ENCODE measurements at regions not wholly inside any gene's neighbourhood (a gene's known extent, or its start where the extent isn't known, plus 50 kb on each side); places are given as distances from the start of the nearest gene placed in this dataset.

DNA sequence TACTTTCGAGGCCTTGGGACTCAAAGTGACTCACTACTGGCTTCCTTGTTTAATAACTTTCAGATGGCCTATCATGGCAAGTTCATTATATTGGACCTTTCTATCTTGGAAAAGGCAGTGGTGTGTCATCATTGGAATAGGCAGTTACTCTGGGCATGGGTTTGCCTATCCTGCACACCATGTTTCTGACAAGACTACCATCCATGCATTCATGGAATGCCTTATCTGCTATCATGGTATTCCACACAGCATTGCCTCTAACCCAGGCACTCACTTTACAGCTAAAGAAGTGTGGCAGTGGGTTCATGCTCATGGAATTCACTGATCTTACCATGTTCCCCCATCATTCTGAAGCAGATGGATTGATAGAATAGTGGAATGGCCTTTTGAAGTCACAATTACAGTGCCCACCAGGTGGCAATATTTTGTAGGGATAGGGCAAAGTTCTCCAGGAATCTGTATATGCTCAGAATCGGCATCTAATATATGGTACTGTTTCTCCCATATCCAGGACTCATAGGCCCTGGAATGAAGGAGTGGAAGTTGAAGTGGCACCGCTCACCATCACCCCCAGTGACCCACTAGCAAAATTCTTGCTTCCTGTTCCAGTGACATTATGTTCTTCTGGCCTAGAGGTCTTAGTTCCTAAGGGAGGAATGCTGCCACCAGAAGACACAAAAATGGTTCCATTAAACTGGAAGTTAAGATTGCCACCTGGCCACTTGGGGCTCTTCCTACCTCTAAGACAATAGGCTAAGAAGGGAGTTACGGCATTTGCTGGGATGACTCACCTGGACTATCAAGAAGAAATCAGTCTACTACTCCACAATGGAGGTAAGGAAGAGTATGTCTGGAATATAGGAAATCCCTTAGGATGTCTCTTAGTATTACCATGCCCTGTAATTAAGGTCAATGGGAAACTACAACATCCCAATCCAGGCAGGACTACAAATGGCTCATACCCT is 1161.4 kb downstream of the SI start:
- TF ChIP-seq, protein P1, sequence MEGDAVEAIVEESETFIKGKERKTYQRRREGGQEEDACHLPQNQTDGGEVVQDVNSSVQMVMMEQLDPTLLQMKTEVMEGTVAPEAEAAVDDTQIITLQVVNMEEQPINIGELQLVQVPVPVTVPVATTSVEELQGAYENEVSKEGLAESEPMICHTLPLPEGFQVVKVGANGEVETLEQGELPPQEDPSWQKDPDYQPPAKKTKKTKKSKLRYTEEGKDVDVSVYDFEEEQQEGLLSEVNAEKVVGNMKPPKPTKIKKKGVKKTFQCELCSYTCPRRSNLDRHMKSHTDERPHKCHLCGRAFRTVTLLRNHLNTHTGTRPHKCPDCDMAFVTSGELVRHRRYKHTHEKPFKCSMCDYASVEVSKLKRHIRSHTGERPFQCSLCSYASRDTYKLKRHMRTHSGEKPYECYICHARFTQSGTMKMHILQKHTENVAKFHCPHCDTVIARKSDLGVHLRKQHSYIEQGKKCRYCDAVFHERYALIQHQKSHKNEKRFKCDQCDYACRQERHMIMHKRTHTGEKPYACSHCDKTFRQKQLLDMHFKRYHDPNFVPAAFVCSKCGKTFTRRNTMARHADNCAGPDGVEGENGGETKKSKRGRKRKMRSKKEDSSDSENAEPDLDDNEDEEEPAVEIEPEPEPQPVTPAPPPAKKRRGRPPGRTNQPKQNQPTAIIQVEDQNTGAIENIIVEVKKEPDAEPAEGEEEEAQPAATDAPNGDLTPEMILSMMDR (IDR thresholded peaks at IDR 0.05) = no peak
- no peak for TF ChIP-seq POLR2AphosphoS5 (IDR thresholded peaks at IDR 0.05)
- no peak for TF ChIP-seq EP300 (IDR thresholded peaks at IDR 0.05)
- no peak for TF ChIP-seq POLR2A (IDR thresholded peaks at IDR 0.05; ENCODE audit: low read depth)
